HEK293T (cell line): ENCODE measurements at regions not wholly inside any gene's neighbourhood (a gene's known extent, or its start where the extent isn't known, plus 50 kb on each side); places are given as distances from the start of the nearest gene placed in this dataset.

ENCODE experiments used
- CTCF ChIA-PET: fragments of 350-600 bp; formaldehyde crosslinking; extraction: SDS; loops from one replicate; lab custom pipeline; 2021; ENCODE audit warnings: antibody characterized with exemption, inconsistent platforms; lab: Yijun Ruan, JAX
- POLR2A ChIA-PET: fragments of 350-600 bp; formaldehyde crosslinking; extraction: SDS; loops from one replicate; lab custom pipeline; 2020; ENCODE audit warnings: antibody characterized with exemption, inconsistent platforms; lab: Yijun Ruan, JAX
- DNase-seq: peaks from one replicate; pipeline ENCODE4 v3.0.0; 2012; ENCODE audit warnings: mixed read lengths; ENCODE audit errors: extremely low spot score
- ARNT ChIP-seq: fragments of 450-650 bp; IDR thresholded peaks from 2 replicates; pipeline ENCODE4 v1.6.1; 2017; ENCODE audit warnings: mild to moderate bottlenecking
- BHLHE40 ChIP-seq: fragments of 450-650 bp; IDR thresholded peaks from 2 replicates; pipeline ENCODE4 v1.6.1; 2016; ENCODE audit warnings: mild to moderate bottlenecking, moderate library complexity, borderline replicate concordance
- CTBP1 ChIP-seq: fragments of 450-650 bp; IDR thresholded peaks from 2 replicates; pipeline ENCODE4 v1.6.1; 2016; ENCODE audit warnings: borderline replicate concordance
- ELF4 ChIP-seq: fragments of 450-650 bp; IDR thresholded peaks from 2 replicates; pipeline ENCODE4 v1.6.1; 2017; ENCODE audit warnings: antibody characterized with exemption
- FOXA1 ChIP-seq: fragments of 450-650 bp; IDR thresholded peaks from 2 replicates; pipeline ENCODE4 v1.6.1; 2016; ENCODE audit warnings: mild to moderate bottlenecking
- FOXK2 ChIP-seq: fragments of 450-650 bp; IDR thresholded peaks from 2 replicates; pipeline ENCODE4 v1.6.1; 2016; ENCODE audit warnings: mild to moderate bottlenecking
- FOXM1 ChIP-seq: fragments of 450-650 bp; IDR thresholded peaks from 2 replicates; pipeline ENCODE4 v1.6.1; 2017; ENCODE audit warnings: mild to moderate bottlenecking, borderline replicate concordance
- HDGF ChIP-seq: fragments of 450-650 bp; IDR thresholded peaks from 2 replicates; pipeline ENCODE4 v1.6.1; 2017; ENCODE audit warnings: antibody characterized with exemption, borderline replicate concordance
- L3MBTL2 ChIP-seq: fragments of 450-650 bp; conservative IDR thresholded peaks from 2 replicates; pipeline ENCODE4 v1.6.1; 2016; ENCODE audit warnings: mild to moderate bottlenecking
- LEF1 ChIP-seq: fragments of 450-650 bp; IDR thresholded peaks from 2 replicates; pipeline ENCODE4 v1.6.1; 2017; ENCODE audit warnings: mild to moderate bottlenecking, borderline replicate concordance
- NFRKB ChIP-seq: fragments of 450-650 bp; IDR thresholded peaks from 2 replicates; pipeline ENCODE4 v1.6.1; 2016; ENCODE audit warnings: mild to moderate bottlenecking, moderate library complexity
- PKNOX1 ChIP-seq: fragments of 450-650 bp; IDR thresholded peaks from 2 replicates; pipeline ENCODE4 v1.6.1; 2016
- SP1 ChIP-seq: fragments of 450-650 bp; IDR thresholded peaks from 2 replicates; pipeline ENCODE4 v1.6.1; 2017
- SUZ12 ChIP-seq: fragments of 450-650 bp; IDR thresholded peaks from 2 replicates; pipeline ENCODE4 v1.6.1; 2016; ENCODE audit warnings: mild to moderate bottlenecking
- TARDBP ChIP-seq: fragments of 450-650 bp; IDR thresholded peaks from 2 replicates; pipeline ENCODE4 v1.6.1; 2016
- ZNF384 ChIP-seq: fragments of 450-650 bp; IDR thresholded peaks from 2 replicates; pipeline ENCODE4 v1.6.1; 2016

DNA sequence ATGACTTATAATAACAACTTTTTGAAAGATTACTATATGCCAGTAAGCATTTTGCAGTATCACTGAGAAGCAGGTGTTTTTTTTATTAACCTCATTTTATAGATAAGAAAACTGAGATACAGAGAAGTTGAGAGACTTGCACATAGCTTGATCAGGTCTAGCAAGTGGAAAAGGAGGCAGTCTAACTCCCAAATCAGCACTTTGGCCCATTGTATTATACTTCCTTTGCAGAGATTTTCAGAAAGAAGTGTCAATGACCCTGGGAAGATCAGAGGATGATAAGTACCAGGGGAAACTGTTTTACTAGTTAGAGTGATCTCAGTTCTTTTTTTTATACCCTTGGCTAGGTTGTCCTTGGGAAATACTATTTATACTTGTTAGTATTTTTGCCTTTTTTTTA, 358.7 kb downstream of the SQOR start:
- CTCF ChIA-PET, result no interaction called here
- no peak for DNase-seq
- POLR2A ChIA-PET, result interaction anchor here (0.6 kb wide), 1 partner anchor 1292 kb away, joined by 3 read pairs; no protein-coding TSS in a partner anchor
- TF ChIP-seq CTBP1 (no peak), ZNF384 (no peak), FOXA1 (no peak), LEF1 (no peak), TARDBP (no peak), FOXK2 (no peak), L3MBTL2 (no peak), HDGF (no peak), FOXM1 (no peak), SP1 (no peak), BHLHE40 (no peak), SUZ12 (no peak), ARNT (no peak), ELF4 (no peak), PKNOX1 (no peak)

DNA sequence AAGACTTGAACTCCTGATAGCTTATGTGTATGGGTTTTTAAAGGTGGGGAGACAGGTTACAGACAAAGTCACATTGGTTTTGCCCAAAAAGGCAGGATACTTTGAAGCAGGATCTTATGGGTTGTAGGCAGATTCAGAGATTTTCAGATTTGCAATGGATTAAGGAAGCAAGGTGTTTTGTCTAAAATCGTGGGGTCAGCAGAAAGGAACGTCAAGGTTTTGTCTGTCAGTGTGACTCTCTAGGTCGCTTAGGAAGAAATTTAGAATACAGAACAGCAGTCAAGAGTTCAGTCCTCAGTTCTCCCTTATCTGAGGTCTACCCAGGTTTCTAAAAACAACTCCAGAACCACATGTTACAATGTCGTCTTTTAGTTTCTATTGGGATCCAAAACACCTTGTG, 361.0 kb downstream of the SQOR start:
- TF ChIP-seq BHLHE40 (no peak), SUZ12 (no peak), HDGF (no peak), NFRKB (no peak), FOXM1 (no peak), LEF1 (no peak), FOXA1 (no peak)
- DNase-seq, result no peak
- ChIA-PET POLR2A (no interaction called here), CTCF (interaction anchor here (0.6 kb wide), 1 partner anchor 608 kb away, joined by 3 read pairs; no protein-coding TSS in a partner anchor)

GRCh38 chr15:46014532-46014931, 379.7 kb downstream of the SQOR start:
- ChIA-PET CTCF (no interaction called here), POLR2A (no interaction called here)
- TF ChIP-seq TARDBP (no peak), ARNT (no peak), FOXM1 (no peak), CTBP1 (no peak), LEF1 (no peak), ZNF384 (no peak), ELF4 (no peak), SP1 (no peak)
- DNase-seq, result no peak

GRCh38 chr15:46034755-46035154, 399.9 kb downstream of the SQOR start:
- no peak for DNase-seq
- ChIA-PET POLR2A (no interaction called here), CTCF (no interaction called here)
- TF ChIP-seq FOXK2 (no peak), HDGF (no peak), FOXM1 (no peak), FOXA1 (no peak), L3MBTL2 (no peak), PKNOX1 (no peak), ARNT (no peak), LEF1 (no peak), TARDBP (no peak), SUZ12 (no peak)

DNA sequence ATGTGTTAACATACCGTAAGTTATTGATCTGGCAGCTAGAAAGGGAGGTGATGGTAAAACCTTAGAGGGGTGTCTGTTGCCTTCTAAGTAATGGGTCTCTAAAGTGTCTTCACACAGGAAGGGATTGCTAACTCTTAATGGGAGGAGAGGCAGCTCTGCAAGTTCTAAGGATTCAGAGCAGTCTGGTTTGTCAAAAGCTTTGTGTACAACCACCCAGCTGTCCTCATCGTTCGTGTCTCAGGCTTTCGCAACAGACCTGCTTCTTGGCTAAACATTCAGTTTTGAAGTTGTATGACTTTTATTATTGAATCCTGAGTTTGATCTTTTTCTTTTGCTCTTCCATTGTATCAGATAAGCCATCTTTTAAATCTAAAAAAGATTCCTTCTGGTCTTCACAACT, 404.9 kb downstream of the SQOR start:
- POLR2A ChIA-PET, result no interaction called here
- DNase-seq, result no peak
- no peak for TF ChIP-seq ARNT
- no peak for TF ChIP-seq CTBP1
- TF ChIP-seq FOXK2, result no peak
- no peak for TF ChIP-seq PKNOX1
- no peak for TF ChIP-seq BHLHE40
- no peak for TF ChIP-seq L3MBTL2
- no peak for TF ChIP-seq FOXA1
- no peak for TF ChIP-seq LEF1
- no peak for TF ChIP-seq NFRKB
- no peak for TF ChIP-seq SUZ12
- TF ChIP-seq ZNF384, result no peak
- TF ChIP-seq SP1, result no peak
- no peak for TF ChIP-seq ELF4
- TF ChIP-seq HDGF, result no peak
- TF ChIP-seq TARDBP, result no peak
- no peak for TF ChIP-seq FOXM1
- CTCF ChIA-PET, result no interaction called here

DNA sequence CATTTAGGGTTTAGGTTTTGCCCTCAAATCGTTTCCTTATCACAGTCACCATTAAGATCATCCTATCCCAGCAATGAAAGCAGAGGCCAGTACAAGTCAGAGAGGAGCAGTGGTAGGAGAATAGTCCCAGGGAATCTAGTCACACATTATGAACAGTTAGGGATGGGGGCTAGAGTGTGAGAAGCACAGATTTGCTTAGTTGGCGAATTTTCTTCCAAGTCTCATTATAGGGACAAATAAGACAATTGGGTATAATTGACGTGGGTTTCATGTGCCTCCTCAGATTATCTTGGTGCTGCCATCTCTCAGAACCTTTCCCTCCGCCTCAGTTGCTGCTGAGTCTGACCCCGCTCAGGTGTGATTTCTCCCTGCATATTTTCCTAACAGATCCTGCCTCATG, 407.1 kb downstream of the SQOR start:
- POLR2A ChIA-PET, result no interaction called here
- TF ChIP-seq FOXK2 (no peak), BHLHE40 (no peak), L3MBTL2 (no peak), NFRKB (no peak), FOXA1 (no peak), ZNF384 (no peak), ARNT (no peak), FOXM1 (no peak), LEF1 (no peak), SUZ12 (no peak), SP1 (no peak), CTBP1 (no peak), TARDBP (no peak), HDGF (no peak), PKNOX1 (no peak), ELF4 (no peak)

More for the DNA sequence above, 407.1 kb downstream of the SQOR start:
- DNase-seq, result no peak
- CTCF ChIA-PET, result no interaction called here
